NCI-H1048 (cell line): ENCODE measurements at regions not wholly inside any gene's neighbourhood (a gene's known extent, or its start where the extent isn't known, plus 50 kb on each side); places are given as distances from the start of the nearest gene placed in this dataset.

Experiments used
- DNase-seq: peaks from one replicate; lab custom pipeline; 2025; lab: John Stamatoyannopoulos, UW

- DNase-seq = no peak
Measured at GRCh38 chr6:25224242-25224641, 54.9 kb upstream of the CARMIL1 start.

GRCh38 chr6:25227854-25228253 is 51.3 kb upstream of the CARMIL1 start:
- no peak for DNase-seq
